GM18520 (cell line): ENCODE measurements at regions not wholly inside any gene's neighbourhood (a gene's known extent, or its start where the extent isn't known, plus 50 kb on each side); places are given as distances from the start of the nearest gene placed in this dataset.
"Not testable (repeated sequence)": the region's sequence is repeated elsewhere in the genome, so short reads cannot be mapped to it uniquely, and the experiment has no call there.

Experiments used
- ATAC-seq: cut with Tn5 transposase; IDR thresholded peaks from one replicate; pipeline ENCODE4 v1.9.1; 2021; ENCODE audit not compliant: unreplicated experiment

- ATAC-seq = no peak
Measured at GRCh38 chr5:125433457-125433856, 687.0 kb upstream of the ZNF608 start.

GRCh38 chr5:125439243-125439642, 692.8 kb upstream of the ZNF608 start:
- no peak for ATAC-seq

DNA sequence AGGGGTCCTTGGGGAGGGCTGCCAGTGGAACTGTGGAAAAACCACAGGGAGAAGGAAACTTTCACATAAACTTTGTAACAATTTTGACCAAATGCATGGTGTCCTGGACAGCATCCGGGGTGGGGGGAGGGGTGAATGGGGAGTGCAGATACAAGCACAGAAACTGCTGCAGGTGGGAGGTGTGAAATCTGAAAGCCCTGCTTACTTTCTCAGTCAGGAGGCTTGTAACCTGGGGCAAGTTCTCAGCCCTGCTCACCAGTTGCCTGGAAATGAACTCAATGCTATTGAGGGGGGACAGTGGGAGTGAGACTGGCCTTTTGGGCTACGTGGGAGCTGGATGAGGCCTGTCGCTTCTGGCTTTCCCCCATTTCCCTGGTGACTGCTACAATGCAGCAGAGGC, 694.5 kb upstream of the ZNF608 start:
- no peak for ATAC-seq

DNA sequence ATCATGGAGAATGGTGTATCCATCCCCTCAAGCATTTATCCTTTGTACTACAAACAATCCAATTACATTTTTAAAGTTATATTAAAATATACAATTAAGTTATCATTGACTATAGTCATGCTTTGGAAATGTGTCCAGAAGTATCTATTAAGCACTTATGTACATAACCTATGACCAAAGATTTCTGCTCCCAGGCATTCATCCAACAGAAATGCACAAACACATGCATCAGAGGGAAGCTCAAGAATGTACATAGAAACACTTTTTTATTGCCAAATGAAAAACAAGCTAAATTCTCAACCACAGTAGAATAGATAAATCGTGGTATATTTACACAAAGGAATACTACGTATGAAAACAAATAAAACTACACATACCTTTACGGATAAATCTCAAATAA, 700.5 kb upstream of the ZNF608 start:
- no peak for ATAC-seq

DNA sequence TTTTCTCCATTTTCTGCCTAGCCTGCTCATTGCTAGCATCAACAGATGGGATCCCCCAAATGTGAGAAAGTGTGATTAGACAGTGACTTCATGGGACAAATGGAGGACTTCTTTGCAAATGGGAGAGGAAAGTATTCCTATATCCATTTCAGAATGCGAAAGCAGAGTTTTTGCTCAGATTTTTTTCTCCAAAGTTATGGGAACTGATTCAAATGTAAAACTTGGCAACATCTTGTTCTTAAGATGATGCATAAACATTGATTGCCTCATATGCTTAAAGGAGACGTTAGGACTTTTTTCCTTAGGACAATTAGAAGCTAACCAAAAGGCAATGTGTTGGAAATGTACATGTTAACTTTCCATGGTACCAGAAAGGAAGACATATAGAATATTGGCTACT, 704.3 kb upstream of the ZNF608 start:
- no peak for ATAC-seq

- ATAC-seq = no peak
Measured at GRCh38 chr5:125451622-125452021, 705.2 kb upstream of the ZNF608 start.

DNA sequence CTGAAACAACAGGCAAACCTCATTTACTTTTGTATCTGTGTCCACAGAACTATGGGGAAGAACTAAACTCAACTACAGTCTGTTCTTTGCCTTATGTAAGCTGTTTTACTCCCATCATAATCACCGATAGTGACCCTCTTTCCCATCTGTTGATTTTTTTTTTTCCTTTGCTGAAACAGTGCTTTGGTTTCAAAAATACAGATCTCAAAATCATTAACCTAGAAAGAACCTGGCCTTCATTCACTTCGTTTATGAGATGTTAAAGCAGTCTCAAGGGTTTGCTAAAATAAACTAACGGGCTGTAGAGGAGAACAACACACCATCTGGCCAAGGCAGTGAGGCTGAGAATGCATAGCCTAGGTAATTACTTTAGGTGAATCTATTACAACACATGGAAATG, 706.6 kb upstream of the ZNF608 start:
- ATAC-seq = no peak

DNA sequence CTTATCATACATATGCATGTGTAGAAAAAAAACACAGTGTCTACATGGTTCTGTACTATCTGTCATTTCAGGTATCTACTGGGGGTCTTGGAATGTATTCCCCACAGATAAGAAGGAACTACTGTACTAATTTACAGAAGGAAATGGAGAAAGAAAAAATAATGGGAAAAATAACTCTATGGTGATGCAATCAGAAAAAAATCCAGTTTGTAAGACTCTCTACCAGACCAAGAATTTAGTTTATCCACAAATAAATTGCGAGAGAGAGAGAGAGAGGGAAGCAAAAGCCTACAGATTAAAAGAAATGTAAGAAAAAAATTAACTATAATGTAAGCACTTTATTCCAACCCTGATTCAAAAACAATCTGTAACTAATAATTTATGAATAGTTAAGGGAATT, 708.6 kb upstream of the ZNF608 start:
- no peak for ATAC-seq

DNA sequence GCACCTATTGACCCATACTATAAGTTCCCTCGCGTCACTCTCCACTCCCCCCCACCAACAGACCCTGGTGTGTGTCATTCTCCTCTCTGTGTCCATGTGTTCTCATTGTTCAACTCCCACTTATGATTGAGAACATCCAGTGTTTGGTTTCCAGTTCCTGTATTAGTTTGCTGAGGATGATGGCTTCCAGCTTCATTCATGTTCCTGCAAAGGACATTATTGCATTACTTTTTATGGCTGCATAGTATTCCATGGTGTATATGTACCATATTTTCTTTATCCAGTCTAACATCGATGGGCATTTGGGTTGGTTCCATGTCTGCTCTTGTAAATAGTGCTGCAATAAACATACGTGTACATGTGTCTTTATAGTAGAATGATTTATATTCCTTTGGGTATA, 709.6 kb upstream of the ZNF608 start:
- ATAC-seq = not testable (repeated sequence)

DNA sequence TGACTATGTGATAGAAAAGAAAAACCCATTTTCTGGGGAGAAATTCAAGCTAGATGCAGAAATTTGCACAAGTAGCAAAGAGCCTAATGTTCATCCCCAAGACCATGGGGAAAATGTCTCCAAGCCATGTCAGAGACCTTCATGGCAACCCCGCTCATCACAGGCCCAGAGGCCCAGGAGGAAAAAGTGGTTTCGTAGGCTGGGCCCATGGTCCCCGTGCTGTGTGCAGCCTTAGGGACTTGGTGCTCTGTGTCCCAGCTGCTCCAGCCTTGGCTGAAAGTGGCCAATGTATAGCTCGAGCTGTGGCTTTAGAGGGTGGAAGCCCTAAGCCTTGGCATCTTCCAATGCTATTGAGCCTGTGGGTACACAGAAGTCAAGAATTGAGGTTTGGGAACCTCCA, 711.2 kb upstream of the ZNF608 start:
- no peak for ATAC-seq

DNA sequence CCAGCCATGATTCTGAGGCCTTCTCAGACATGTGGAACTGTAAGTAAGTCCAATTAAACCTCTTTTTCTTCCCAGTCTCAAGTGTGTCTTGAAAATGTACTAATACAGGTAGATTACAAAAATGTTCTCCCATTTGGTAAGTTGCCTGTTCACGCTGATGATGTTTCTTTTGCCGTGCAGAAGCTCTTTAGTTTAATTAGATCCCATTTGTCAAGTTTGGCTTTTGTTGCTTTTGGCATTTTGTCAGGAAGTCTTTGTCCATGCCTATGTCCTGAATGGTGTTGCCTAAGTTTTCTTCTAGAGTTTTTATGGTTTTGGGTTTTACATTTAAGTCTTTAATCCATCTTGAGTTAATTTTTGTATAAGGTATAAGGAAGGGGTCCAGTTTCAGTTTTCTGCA, 712.5 kb upstream of the ZNF608 start:
- ATAC-seq = not testable (repeated sequence)

DNA sequence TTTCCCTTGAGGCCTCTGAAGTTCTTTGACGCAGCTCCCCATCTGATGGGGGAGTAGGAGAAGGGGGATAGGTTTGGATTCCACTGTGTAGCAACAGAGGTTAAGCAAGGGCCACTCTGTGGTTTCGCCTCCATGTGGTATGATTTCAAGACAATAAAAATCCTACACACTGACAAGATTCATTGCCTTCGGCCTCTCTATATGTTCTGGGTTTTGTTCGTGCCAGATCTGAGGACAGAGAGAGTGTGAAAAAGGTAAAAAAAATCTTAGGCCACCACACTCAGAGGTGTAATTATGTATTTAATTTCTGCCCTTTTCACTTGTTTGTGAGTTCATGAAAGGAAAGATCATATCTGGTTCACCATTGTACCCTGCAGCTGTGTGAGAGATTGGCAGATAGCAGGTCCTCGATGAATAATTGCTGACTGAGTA, 715.2 kb upstream of the ZNF608 start:
- ATAC-seq = no peak

DNA sequence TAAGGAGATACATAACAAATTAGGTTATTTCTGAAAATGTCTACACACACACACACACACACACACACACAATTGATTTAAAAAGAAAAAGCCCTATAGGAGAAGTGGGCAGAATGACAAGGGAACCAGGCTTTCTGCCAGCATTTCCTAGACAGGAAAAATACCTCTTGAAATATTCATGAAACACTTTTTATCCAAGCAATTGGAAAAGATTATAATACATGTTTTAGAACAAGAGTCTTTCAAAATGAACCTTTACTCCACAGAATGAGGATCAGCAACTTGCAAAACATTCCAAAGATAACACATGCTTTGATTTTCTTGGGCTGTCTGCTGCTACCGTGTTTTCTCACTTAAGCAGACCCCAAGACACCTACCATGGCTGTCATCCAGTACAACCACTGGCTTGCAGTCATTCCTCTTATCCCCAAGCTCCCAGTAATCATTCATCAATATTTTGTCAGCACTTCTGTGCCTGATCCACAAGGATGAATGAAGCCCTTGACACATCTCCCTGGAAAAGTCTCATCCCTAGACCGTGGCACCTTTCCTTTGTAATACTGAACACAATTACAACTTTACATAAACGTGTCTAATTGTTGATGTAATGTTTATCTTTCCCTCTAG, 717.1 kb upstream of the ZNF608 start:
- no peak for ATAC-seq

DNA sequence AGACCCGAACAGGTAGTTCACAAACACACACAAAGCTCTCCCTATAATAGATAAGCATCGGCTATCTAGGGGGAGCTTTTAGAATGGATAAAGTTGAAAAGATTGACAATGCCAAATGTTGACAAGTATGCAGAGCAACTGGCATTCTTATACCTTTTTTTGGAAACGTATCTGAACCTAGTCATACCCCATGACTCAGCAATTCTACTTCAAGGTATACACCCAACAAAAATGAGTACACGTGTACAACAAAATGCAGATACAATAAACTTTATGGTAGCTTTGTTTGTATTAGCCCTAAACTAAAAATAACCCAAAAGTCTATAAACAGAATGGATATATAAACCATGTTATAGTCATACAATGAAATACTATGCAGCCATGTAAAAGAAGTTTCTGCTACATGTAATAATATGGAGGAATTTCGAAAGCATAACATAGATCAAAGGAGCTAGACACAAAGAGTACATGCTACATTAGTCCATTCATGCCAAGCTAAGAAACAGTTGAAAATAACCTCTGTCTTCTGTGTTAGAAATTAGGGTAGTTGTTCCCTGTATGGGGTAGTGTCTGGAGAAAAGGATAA, 718.5 kb upstream of the ZNF608 start:
- no peak for ATAC-seq

DNA sequence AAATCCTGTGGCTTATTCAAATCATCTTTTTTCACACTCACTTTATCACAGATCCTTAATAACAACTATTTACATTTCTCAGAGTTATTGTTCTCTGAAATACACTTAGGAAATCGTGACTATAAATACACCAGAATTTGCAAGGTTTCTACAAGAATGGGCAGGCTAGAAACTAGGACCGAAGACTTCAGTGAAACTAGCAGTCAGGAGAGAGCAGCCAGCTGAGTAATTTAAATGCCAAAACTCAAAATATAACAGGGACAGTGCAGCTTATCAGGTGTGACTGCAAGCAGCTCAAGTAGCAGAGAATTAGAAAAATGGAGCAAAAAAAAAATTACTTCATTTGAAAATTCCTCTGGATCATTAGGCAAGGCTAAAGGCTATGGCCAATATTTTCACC, 719.3 kb upstream of the ZNF608 start:
- no peak for ATAC-seq

GRCh38 chr5:125467222-125467621, 720.8 kb upstream of the ZNF608 start:
- no peak for ATAC-seq

DNA sequence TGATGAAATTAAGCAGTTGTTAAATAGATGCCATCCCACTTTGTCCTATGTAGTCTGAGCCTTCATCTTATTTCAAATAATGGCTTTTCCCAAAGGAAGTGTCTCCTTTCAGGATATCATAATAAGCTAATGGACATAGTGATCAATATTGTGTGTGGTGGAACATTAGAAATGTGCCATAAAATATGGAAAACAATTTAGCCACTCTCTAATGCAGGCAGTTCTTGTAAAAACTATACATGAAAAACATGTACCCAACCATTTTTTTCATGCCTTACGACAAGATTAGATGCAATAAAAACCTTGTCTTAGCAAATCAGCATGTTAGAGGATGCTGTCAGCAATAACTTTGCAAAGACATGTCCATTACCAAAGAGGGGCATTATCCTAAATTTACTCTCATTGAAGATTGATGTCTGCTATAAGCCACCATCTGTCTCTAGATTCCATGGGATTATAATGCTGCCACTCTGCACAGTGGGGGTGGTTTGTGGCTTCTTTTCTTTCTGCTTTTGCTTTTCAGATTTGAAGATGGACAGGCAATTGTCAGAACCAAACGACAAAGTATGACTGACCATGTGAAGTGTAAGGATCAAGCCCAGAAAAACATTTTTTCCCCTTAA, 724.0 kb upstream of the ZNF608 start:
- ATAC-seq = no peak

DNA sequence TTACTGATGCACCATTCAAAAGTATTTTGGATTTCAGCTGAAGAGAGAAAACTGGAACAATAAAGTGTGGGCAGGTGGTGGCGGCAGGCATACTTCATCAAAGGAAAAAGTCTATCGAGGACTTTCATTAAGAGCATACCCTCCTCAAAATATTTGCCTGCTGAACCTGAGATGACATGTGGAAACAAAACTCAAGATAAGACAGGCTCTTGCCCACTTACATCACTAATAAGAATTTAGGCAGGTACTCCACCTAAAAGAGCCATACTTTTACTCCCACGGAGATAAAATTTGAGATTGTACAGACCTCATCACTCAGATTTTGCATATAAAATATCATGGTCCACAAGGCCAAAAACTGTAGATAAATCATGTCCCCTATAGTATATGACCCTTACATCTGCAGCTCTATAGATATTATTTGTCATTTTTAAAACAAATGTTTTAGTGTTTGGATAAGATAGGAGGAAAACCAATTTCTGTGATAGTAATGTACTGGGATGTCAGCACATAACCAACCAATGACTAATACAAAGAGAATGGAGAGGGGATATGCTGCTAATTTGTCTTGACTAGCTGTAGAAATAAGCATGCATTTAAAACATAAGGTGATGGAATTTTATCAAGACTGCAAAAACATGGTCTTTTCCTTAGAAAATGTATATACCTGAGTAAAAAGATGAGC, 730.6 kb upstream of the ZNF608 start:
- no peak for ATAC-seq

DNA sequence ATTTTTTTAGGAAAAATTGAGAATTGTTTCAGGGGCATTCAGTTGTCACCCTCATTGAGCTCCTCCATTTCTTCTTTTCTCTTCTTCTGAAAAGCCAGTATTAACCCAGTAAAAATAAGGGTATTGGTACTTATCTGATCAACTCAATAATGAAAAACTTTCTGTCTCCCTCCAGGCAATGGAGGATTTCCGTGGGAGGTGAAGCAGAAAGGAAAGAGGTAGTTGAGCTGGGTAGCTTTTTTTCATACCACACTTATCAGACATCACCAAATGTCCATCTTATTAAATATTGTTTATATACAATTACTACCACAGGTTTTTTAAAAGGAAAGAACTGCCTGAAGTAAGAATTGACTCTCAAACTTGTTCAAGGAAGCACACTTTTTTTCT, 731.1 kb upstream of the ZNF608 start:
- ATAC-seq = no peak

GRCh38 chr5:125478599-125478998, 732.2 kb upstream of the ZNF608 start:
- no peak for ATAC-seq

GRCh38 chr5:125480911-125481310, 734.5 kb upstream of the ZNF608 start:
- ATAC-seq = no peak
